Upper lobe of left lung (tissue), 6 donors: ENCODE measurements at regions not wholly inside any gene's neighbourhood (a gene's known extent, or its start where the extent isn't known, plus 50 kb on each side); places are given as distances from the start of the nearest gene placed in this dataset.

Experiments used
- ATAC-seq, 2 donors: fragments of 200-7000 bp; cut with Tn5 transposase; one replicate each; pipeline ENCODE4 v1.9.1; 2022; ENCODE audit warnings: mild to moderate bottlenecking in 2 of 2, moderate library complexity in 2 of 2; ENCODE audit not compliant: low FRiP score in 2 of 2
- DNase-seq, 2 donors: peaks; one replicate each; pipeline ENCODE4 v3.0.0-alpha.2; 2019 to 2020
- H3K27ac ChIP-seq, 4 donors: fragments of 200-600 bp; sonication (generic); one replicate each; pipeline ENCODE4 v1.5.1; 2016 to 2019
- H3K27me3 ChIP-seq, 4 donors: fragments of 200-600 bp; sonication (generic); one replicate each; pipeline ENCODE4 v1.5.1; 2017 to 2019
- H3K36me3 ChIP-seq, 4 donors: fragments of 200-600 bp; sonication (generic); one replicate each; pipeline ENCODE4 v1.5.1; 2016 to 2019
- H3K4me1 ChIP-seq, 4 donors: fragments of 200-600 bp; sonication (generic); one replicate each; pipeline ENCODE4 v1.5.1; 2018 to 2019
- H3K4me3 ChIP-seq, 4 donors: fragments of 200-600 bp; sonication (generic); one replicate each; pipeline ENCODE4 v1.5.1; 2017 to 2019; ENCODE audit warnings: mild to moderate bottlenecking in 2 of 4, moderate library complexity in 1 of 4
- H3K9me3 ChIP-seq, 4 donors: fragments of 200-600 bp; sonication (generic); one replicate each; pipeline ENCODE4 v1.5.1; 2018 to 2019
- EP300 ChIP-seq, 4 donors: sonication (generic); formaldehyde crosslinking; IDR thresholded peaks; one replicate each; pipeline ENCODE4 v1.5.1; 2017; ENCODE audit warnings: antibody characterized with exemption in 4 of 4, control low read depth in 2 of 4
- POLR2A ChIP-seq, 4 donors: fragments of 450-650 bp; IDR thresholded peaks; one replicate each; pipeline ENCODE4 v1.5.1; 2016 to 2017; ENCODE audit warnings: antibody characterized with exemption in 4 of 4, mild to moderate bottlenecking in 2 of 4
- POLR2AphosphoS5 ChIP-seq, 2 donors: sonication (generic); formaldehyde crosslinking; IDR thresholded peaks; one replicate each; pipeline ENCODE4 v1.5.1; 2017; ENCODE audit warnings: antibody characterized with exemption in 2 of 2
- WGBS, 2 donors: methylation state at CpG; one replicate each; pipeline ENCODE4 v1.1.5; 2017 to 2018; 5-methylcytosine and 5-hydroxymethylcytosine counted together
- TF ChIP-seq, protein P1 (sequence below), 6 experiments: fragments of 450-650 bp in 4 of 6; fragments of 200-600 bp in 2 of 6; sonication (generic) in 2 of 6; IDR thresholded peaks; one replicate each; pipeline ENCODE4 v1.5.1; 2016 to 2019; ENCODE audit warnings: antibody characterized with exemption in 6 of 6
- donor health status: DM: no; HTN: no; CAD: no; lungs with moderate emphysema.
- donor health status: DM: no; HTN: yes; CAD: no; lungs with severe emphysema.

DNA sequence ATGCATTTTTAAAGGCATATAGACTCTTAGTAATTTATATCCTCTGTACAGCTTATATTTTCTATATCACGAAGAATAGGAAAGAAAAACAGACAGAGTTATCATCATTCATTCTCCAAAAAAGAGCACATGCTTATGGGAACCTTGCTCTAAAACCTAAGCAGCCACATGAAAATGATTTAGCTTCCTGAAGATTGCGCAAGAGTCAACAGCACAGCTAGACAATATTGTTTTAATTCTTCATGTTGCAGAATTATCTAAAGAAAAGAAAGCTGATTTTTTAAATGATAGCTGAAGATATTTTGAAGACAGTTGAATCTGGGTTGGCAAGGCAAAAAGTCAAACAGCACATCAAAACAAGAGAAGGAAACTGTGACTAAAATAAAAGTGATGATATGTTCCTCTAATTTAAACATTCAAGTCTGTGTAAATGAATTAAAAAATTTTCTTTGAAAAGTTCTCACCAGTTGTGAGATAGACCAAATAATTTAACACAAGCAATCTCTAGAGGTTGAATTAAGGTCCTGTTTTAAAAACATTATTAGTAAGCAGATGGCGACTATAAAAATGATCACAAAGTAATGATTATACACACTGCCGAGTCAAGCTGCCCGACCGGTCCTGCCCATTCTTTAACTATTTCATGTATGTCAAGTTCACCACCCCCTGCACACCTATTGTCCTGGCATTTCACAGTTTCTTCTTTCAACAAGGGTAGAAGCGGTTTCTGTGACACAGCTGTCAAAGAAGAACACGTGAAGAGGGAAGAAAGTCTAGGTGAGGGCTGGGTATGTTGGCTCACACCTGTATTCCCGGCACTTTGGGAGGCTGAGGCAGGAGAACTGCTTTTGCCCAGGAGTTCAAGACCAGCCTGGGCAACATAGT is 74.2 kb upstream of the BHLHE40 start:
- ATAC-seq (no peak), DNase-seq (no peak)
- Histone ChIP-seq H3K27me3 (no peaks in the 10 kb centered on the region), H3K4me3 (no peak overlapping the region), H3K36me3 (no peaks in the 10 kb centered on the region), H3K27ac (no peak overlapping the region), H3K4me1 (peaks cover 0 to 7% (median 4%) of the 10 kb centered on the region in 4 donors), H3K9me3 (no peaks in the 10 kb centered on the region)
- 45 to 52% methylated on average over 9 of the region's 9 CpGs for WGBS, 2 donors
- TF ChIP-seq EP300 (IDR thresholded peaks at IDR 0.05): no peak
- TF ChIP-seq POLR2AphosphoS5 (IDR thresholded peaks at IDR 0.05): no peak
- TF ChIP-seq, protein P1, sequence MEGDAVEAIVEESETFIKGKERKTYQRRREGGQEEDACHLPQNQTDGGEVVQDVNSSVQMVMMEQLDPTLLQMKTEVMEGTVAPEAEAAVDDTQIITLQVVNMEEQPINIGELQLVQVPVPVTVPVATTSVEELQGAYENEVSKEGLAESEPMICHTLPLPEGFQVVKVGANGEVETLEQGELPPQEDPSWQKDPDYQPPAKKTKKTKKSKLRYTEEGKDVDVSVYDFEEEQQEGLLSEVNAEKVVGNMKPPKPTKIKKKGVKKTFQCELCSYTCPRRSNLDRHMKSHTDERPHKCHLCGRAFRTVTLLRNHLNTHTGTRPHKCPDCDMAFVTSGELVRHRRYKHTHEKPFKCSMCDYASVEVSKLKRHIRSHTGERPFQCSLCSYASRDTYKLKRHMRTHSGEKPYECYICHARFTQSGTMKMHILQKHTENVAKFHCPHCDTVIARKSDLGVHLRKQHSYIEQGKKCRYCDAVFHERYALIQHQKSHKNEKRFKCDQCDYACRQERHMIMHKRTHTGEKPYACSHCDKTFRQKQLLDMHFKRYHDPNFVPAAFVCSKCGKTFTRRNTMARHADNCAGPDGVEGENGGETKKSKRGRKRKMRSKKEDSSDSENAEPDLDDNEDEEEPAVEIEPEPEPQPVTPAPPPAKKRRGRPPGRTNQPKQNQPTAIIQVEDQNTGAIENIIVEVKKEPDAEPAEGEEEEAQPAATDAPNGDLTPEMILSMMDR (IDR thresholded peaks at IDR 0.05): no peak
- TF ChIP-seq POLR2A (IDR thresholded peaks at IDR 0.05): no peak

DNA sequence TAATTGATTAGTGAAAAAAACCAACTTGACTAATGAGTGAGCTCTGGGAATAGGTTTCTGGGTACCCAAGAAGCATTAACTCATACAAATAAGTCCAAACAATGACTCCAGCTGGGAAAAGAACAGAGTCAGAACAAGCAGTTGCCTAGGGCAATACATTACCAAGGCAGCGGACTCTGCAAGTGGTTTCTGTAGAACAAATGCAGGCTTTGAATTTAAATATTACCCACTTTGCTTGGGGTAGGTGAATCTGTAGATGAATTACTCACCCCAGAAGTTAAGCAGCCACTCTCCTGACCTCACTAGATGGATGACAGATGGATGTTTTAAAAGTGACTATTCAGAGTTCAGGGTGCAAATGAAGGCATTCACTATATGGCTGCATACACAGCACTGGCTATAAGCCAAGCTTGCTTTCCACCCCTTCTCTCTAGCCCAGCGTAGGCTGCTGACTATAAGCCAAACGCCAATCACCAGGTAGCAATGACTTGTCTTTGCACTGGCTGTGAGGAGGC is 73.1 kb upstream of the BHLHE40 start:
- H3K9me3 ChIP-seq: no peaks in the 10 kb centered on the region
- no peaks in the 10 kb centered on the region for H3K27me3 ChIP-seq
- H3K4me1 ChIP-seq: peaks cover 0 to 7% (median 4%) of the 10 kb centered on the region in 4 donors
- H3K27ac ChIP-seq: no peak overlapping the region
- no peak overlapping the region for H3K4me3 ChIP-seq
- 54 to 63% methylated on average over 3 of the region's 3 CpGs for WGBS, 2 donors
- no peaks in the 10 kb centered on the region for H3K36me3 ChIP-seq
- DNase-seq (no peak), ATAC-seq (no peak)
- TF ChIP-seq POLR2A (IDR thresholded peaks at IDR 0.05): no peak
- no peak for TF ChIP-seq EP300 (IDR thresholded peaks at IDR 0.05)
- TF ChIP-seq POLR2AphosphoS5 (IDR thresholded peaks at IDR 0.05): no peak
- TF ChIP-seq, protein P1 (IDR thresholded peaks at IDR 0.05): no peak

DNA sequence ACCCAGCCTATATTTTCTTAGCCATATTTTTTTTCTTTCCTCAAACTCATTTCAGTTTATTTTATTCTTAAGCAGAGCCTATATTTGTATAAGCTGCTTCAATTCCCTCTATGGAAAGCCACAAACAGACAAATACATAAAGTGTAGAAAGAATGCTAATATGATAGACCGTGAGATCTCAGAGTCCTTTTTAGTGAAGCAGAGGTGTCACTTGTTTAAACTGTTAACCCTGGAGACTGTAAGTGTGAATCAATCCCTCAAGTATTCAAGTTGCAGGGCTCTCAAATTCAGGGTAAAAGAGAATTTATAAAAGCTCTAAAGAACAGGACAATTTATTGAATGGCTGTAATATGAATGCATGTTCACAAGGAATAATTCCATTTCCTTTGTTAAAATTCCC is 72.2 kb upstream of the BHLHE40 start:
- Histone ChIP-seq H3K27me3 (no peaks in the 10 kb centered on the region), H3K4me3 (no peak overlapping the region), H3K4me1 (peaks cover 0 to 7% (median 4%) of the 10 kb centered on the region in 4 donors), H3K27ac (no peak overlapping the region), H3K36me3 (no peaks in the 10 kb centered on the region), H3K9me3 (no peaks in the 10 kb centered on the region)
- ATAC-seq (no peak), DNase-seq (no peak)
- TF ChIP-seq POLR2AphosphoS5 (IDR thresholded peaks at IDR 0.05): no peak
- TF ChIP-seq, protein P1 (IDR thresholded peaks at IDR 0.05): no peak
- no peak for TF ChIP-seq EP300 (IDR thresholded peaks at IDR 0.05)
- TF ChIP-seq POLR2A (IDR thresholded peaks at IDR 0.05): no peak
- WGBS, 2 donors: 89% methylated on average over 1 of the region's 1 CpG

DNA sequence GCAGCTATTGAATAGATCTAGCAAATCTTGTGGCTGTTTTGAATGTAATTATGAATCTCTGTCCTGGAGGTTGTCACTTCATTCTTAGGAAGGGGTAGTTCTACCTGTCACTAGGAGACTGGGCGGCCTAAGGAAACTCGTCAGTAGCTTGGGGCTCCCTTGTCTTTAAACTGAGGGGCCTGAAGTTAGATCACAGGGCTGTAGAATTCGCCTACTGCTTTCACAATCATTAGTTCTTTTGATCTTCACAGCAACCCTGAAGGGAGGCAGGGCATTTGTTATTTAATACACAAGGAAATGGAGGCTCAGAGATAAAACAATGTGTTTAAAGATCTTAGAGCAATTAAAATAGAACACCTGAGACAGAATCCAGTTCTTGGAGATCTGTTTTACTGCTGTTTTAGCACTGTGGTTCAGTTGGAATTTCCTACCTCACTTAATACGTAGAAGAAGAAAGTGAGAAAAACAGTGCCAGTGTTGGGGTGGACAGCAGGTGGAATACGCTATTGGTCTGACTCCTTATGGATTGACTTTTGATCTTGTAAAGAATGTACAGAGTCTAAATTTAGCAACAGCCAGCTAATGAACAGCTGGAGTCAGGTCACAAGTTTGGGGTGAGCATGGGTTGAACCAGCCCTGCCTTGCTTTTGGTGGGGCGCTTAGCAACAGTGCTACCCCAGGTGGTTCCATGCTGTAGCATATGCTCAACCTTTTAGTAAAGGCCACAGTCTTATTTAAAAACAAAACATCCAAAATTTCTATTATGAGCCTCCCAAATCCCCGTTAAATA is 71.4 kb upstream of the BHLHE40 start:
- H3K36me3 ChIP-seq: no peaks in the 10 kb centered on the region
- ATAC-seq (no peak), DNase-seq (no peak)
- H3K4me1 ChIP-seq: peaks cover 0 to 7% (median 4%) of the 10 kb centered on the region in 4 donors
- no peak overlapping the region for H3K4me3 ChIP-seq
- no peak overlapping the region for H3K27ac ChIP-seq
- H3K9me3 ChIP-seq: no peaks in the 10 kb centered on the region
- 94% methylated on average over 7 of the region's 7 CpGs for WGBS, 2 donors
- no peaks in the 10 kb centered on the region for H3K27me3 ChIP-seq
- TF ChIP-seq EP300 (IDR thresholded peaks at IDR 0.05) (no peak), POLR2AphosphoS5 (IDR thresholded peaks at IDR 0.05) (no peak), POLR2A (IDR thresholded peaks at IDR 0.05) (no peak)
- TF ChIP-seq, protein P1 (IDR thresholded peaks at IDR 0.05): no peak
